ENCODE measurements at regions not wholly inside any gene's neighbourhood (a gene's known extent, or its start where the extent isn't known, plus 50 kb on each side); places are given as distances from the start of the nearest gene placed in this dataset.

GRCh38 chr9:20184541-20184940 is 395.7 kb upstream of the SLC24A2 start:
- no peaks in the 10 kb centered on the region for H3K36me3 ChIP-seq
- no peaks in the 10 kb centered on the region for H3K27me3 ChIP-seq
- H3K27ac ChIP-seq = no peak overlapping the region
- H3K4me3 ChIP-seq = no peak overlapping the region
- no peak for TF ChIP-seq CTCF (IDR thresholded peaks at IDR 0.05; ENCODE audit: low read depth, low read length)
- peaks cover 8% of the 10 kb centered on the region for H3K4me1 ChIP-seq (ENCODE audit: low read depth)
- DNase-seq (ENCODE audit: low read depth in 1 of 2, low spot score in 1 of 2) = no peak
- no peaks in the 10 kb centered on the region for H3K9me3 ChIP-seq (ENCODE audit: low read depth)

- no peaks in the 10 kb centered on the region for H3K36me3 ChIP-seq
- H3K4me1 ChIP-seq (ENCODE audit: low read depth) = peaks cover 3% of the 10 kb centered on the region
- no peaks in the 10 kb centered on the region for H3K27me3 ChIP-seq
- DNase-seq (ENCODE audit: low read depth in 1 of 2, low spot score in 1 of 2) = no peak
- H3K9me3 ChIP-seq (ENCODE audit: low read depth) = no peaks in the 10 kb centered on the region
- H3K27ac ChIP-seq = no peak overlapping the region
- TF ChIP-seq CTCF (IDR thresholded peaks at IDR 0.05; ENCODE audit: low read depth, low read length) = no peak
- no peak overlapping the region for H3K4me3 ChIP-seq
These were observed 389.8 kb upstream of the SLC24A2 start for GRCh38 chr9:20178679-20179078.

DNA sequence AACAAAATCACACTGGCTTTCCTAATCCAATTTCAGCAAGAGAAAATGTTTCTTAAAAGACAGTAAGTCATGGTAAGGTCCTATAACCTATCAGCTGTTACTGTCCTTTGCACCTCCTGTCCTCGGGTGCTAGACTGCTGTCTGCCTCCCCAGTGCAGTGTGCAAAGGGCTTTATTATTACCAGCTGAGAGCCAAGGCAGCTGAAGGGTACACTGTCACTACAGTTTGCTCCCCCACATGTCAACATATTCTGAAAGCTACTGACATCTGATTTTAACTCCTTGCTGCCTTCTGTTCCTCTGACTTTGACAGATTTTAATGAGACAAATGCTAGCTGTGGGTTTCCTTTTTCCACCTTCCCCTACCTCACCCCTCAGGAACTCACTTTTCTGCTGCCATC is 389.4 kb upstream of the SLC24A2 start:
- no peak overlapping the region for H3K4me3 ChIP-seq
- H3K9me3 ChIP-seq (ENCODE audit: low read depth) = no peaks in the 10 kb centered on the region
- H3K27ac ChIP-seq = no peak overlapping the region
- H3K4me1 ChIP-seq (ENCODE audit: low read depth) = peaks cover 3% of the 10 kb centered on the region
- DNase-seq (ENCODE audit: low read depth in 1 of 2, low spot score in 1 of 2) = no peak
- H3K27me3 ChIP-seq = no peaks in the 10 kb centered on the region
- TF ChIP-seq CTCF (IDR thresholded peaks at IDR 0.05; ENCODE audit: low read depth, low read length) = no peak
- no peaks in the 10 kb centered on the region for H3K36me3 ChIP-seq

GRCh38 chr9:20170122-20170521 is 381.3 kb upstream of the SLC24A2 start:
- no peaks in the 10 kb centered on the region for H3K27me3 ChIP-seq
- no peaks in the 10 kb centered on the region for H3K36me3 ChIP-seq
- H3K9me3 ChIP-seq (ENCODE audit: low read depth) = no peaks in the 10 kb centered on the region
- no peak overlapping the region for H3K4me3 ChIP-seq
- no peak overlapping the region for H3K27ac ChIP-seq
- DNase-seq (ENCODE audit: low read depth in 1 of 2, low spot score in 1 of 2) = no peak
- no peaks in the 10 kb centered on the region for H3K4me1 ChIP-seq (ENCODE audit: low read depth)
- no peak for TF ChIP-seq CTCF (IDR thresholded peaks at IDR 0.05; ENCODE audit: low read depth, low read length)

GRCh38 chr9:20152151-20152725 is 363.4 kb upstream of the SLC24A2 start:
- Histone ChIP-seq H3K9me3 (ENCODE audit: low read depth) (no peaks in the 10 kb centered on the region), H3K27me3 (no peaks in the 10 kb centered on the region), H3K4me3 (no peak overlapping the region), H3K4me1 (ENCODE audit: low read depth) (no peaks in the 10 kb centered on the region), H3K27ac (no peak overlapping the region), H3K36me3 (no peaks in the 10 kb centered on the region)
- no peak for TF ChIP-seq CTCF (IDR thresholded peaks at IDR 0.05; ENCODE audit: low read depth, low read length)
- DNase-seq (ENCODE audit: low read depth in 1 of 2, low spot score in 1 of 2) = no peak

DNA sequence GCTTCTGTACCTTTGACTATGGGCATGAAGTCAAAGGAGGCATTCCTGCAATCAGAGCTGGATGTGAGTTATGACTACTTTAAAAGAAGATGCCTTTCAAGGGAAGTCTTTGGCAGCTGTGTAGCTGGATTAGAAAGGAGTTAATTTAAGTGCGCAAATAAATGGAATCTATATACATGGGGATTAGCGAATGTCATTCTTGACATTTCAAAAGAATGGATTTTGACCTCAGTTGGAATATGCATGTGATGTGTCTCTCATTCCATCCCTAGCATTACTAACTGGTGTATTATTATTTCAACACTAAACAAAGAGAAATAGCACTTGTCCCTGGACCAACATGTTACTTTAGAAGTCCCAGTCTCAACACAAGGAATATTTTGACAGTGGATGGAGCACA is 359.6 kb upstream of the SLC24A2 start:
- no peak for DNase-seq (ENCODE audit: low read depth in 1 of 2, low spot score in 1 of 2)
- no peaks in the 10 kb centered on the region for H3K4me1 ChIP-seq (ENCODE audit: low read depth)
- no peak overlapping the region for H3K4me3 ChIP-seq
- H3K9me3 ChIP-seq (ENCODE audit: low read depth) = no peaks in the 10 kb centered on the region
- H3K36me3 ChIP-seq = no peaks in the 10 kb centered on the region
- TF ChIP-seq CTCF (IDR thresholded peaks at IDR 0.05; ENCODE audit: low read depth, low read length) = no peak
- H3K27ac ChIP-seq = no peak overlapping the region
- no peaks in the 10 kb centered on the region for H3K27me3 ChIP-seq
